ENCODE measurements at regions not wholly inside any gene's neighbourhood (a gene's known extent, or its start where the extent isn't known, plus 50 kb on each side); places are given as distances from the start of the nearest gene placed in this dataset.

- TF ChIP-seq CTCF (IDR thresholded peaks at IDR 0.05; ENCODE audit: low read length) (no peak), EZH2 (optimal IDR thresholded peaks at IDR 0.05; ENCODE audit: low read depth, low read length) (no peak), EZH2phosphoT487 (IDR thresholded peaks at IDR 0.05; ENCODE audit: low read length) (no peak)
Observed at GRCh38 chr4:182147391-182147790, 95.8 kb upstream of the TENM3 start.

All from MM.1S (cell line).